DND-41 (cell line): ENCODE measurements at regions not wholly inside any gene's neighbourhood (a gene's known extent, or its start where the extent isn't known, plus 50 kb on each side); places are given as distances from the start of the nearest gene placed in this dataset.

Source experiments
- ATAC-seq: fragments of 200-7000 bp; cut with Tn5 transposase; 3 replicates; pipeline ENCODE4 v1.9.1; 2021; ENCODE audit warnings: low read depth; ENCODE audit not compliant: insufficient read depth
- DNase-seq: peaks from one replicate; pipeline ENCODE4 v3.0.0-alpha.2; 2020
- H2AFZ ChIP-seq: 2 replicates; pipeline ENCODE4 v1.6.0; 2012; ENCODE audit warnings: low read depth, low read length
- H3K27ac ChIP-seq: 2 replicates; pipeline ENCODE4 v1.5.1; 2012; ENCODE audit warnings: low read length, inconsistent platforms
- H3K27me3 ChIP-seq: fragments of 200-600 bp; sonication (generic); 2 replicates; pipeline ENCODE4 v1.6.0; 2012; ENCODE audit warnings: low read length, mild to moderate bottlenecking, inconsistent platforms; ENCODE audit not compliant: insufficient read depth, poor library complexity
- H3K36me3 ChIP-seq: 2 replicates; pipeline ENCODE4 v1.5.1; 2012; ENCODE audit warnings: low read length, inconsistent platforms; ENCODE audit not compliant: insufficient read depth
- H3K4me1 ChIP-seq: 2 replicates; pipeline ENCODE4 v1.5.1; 2012; ENCODE audit warnings: mild to moderate bottlenecking, low read length; ENCODE audit not compliant: insufficient read depth
- H3K4me2 ChIP-seq: 2 replicates; pipeline ENCODE4 v1.6.0; 2012; ENCODE audit warnings: mild to moderate bottlenecking, moderate library complexity, low read length, inconsistent platforms; ENCODE audit not compliant: insufficient read depth
- H3K4me3 ChIP-seq, 2 experiments: fragments of 200-600 bp in 1 of 2; shearing (Covaris generic) in 1 of 2; 2 replicates each; pipeline ENCODE4 v1.5.1; 2012 to 2016; ENCODE audit warnings: inconsistent platforms in 2 of 2, low read length in 2 of 2, mild to moderate bottlenecking in 2 of 2, low read depth in 1 of 2, moderate library complexity in 1 of 2
- H3K79me2 ChIP-seq: 2 replicates; pipeline ENCODE4 v1.6.0; 2012; ENCODE audit warnings: low read length, inconsistent platforms; ENCODE audit not compliant: insufficient read depth
- H3K9ac ChIP-seq: 2 replicates; pipeline ENCODE4 v1.6.0; 2012; ENCODE audit warnings: low read depth, mild to moderate bottlenecking, inconsistent platforms, low read length, moderate library complexity
- H3K9me3 ChIP-seq: 2 replicates; pipeline ENCODE4 v1.5.1; 2012; ENCODE audit warnings: low read length, moderate library complexity, mild to moderate bottlenecking, inconsistent platforms; ENCODE audit not compliant: insufficient read depth, severe bottlenecking
- H4K20me1 ChIP-seq: 2 replicates; pipeline ENCODE4 v1.6.0; 2012; ENCODE audit warnings: low read length; ENCODE audit not compliant: insufficient read depth
- EZH2 ChIP-seq: IDR thresholded peaks from 3 replicates; pipeline ENCODE4 v1.6.1; 2012; ENCODE audit warnings: borderline replicate concordance, low read depth, mild to moderate bottlenecking, moderate library complexity, low read length, inconsistent platforms; ENCODE audit not compliant: severe bottlenecking
- TF ChIP-seq, protein P1 (sequence below): IDR thresholded peaks from 2 replicates; pipeline ENCODE4 v1.5.1; 2012; ENCODE audit warnings: borderline replicate concordance, low read length, moderate library complexity, mild to moderate bottlenecking; ENCODE audit not compliant: poor library complexity, severe bottlenecking; ENCODE audit errors: extremely low read depth

DNA sequence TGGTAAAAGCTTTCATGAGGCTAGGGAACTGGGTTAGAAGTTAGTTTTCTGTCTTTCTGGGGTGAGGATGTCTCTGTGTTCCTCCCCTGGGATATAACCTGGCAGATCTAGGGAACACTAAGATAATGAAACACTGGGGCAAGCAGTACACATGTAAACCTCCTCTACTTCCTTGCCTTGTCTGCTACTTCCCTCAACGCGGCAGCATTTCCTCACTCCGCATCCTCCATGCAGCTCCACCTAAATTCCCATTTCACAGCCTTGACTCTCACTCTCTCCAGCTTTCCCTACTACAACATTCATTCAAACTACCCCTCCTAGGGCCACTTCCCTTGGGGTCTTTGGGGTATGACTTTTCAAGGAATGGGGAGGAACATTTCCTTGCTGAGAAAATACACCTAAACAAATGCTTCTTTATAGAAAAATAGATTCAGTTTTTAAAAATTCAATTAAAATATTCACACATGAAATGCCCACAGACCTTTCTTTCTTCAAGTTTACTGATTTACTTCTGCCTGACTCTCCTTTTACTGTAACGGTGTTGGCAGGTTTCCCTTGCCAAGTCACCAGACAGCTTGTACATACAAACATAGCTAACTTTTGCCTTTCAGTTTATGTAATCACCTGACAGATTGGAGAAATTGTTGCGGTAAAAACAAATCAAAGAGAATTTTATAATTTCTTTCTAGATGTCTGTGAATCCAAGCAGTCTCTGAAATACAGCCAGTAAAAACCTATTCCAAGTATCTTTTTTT, 90.1 kb downstream of the TNFSF18 start:
- Histone ChIP-seq H3K9me3 (peaks cover 4% of the 10 kb centered on the region), H2AFZ (no peak overlapping the region), H3K4me1 (no peaks in the 10 kb centered on the region), H3K79me2 (no peaks in the 10 kb centered on the region), H3K27ac (no peak overlapping the region), H3K4me2 (no peak overlapping the region), H3K27me3 (no peaks in the 10 kb centered on the region), H3K36me3 (no peaks in the 10 kb centered on the region), H4K20me1 (no peaks in the 10 kb centered on the region), H3K4me3 (no peak overlapping the region), H3K9ac (no peak overlapping the region)
- DNase-seq (no peak), ATAC-seq (no peak)
- TF ChIP-seq EZH2: no peak
- TF ChIP-seq, protein P1, sequence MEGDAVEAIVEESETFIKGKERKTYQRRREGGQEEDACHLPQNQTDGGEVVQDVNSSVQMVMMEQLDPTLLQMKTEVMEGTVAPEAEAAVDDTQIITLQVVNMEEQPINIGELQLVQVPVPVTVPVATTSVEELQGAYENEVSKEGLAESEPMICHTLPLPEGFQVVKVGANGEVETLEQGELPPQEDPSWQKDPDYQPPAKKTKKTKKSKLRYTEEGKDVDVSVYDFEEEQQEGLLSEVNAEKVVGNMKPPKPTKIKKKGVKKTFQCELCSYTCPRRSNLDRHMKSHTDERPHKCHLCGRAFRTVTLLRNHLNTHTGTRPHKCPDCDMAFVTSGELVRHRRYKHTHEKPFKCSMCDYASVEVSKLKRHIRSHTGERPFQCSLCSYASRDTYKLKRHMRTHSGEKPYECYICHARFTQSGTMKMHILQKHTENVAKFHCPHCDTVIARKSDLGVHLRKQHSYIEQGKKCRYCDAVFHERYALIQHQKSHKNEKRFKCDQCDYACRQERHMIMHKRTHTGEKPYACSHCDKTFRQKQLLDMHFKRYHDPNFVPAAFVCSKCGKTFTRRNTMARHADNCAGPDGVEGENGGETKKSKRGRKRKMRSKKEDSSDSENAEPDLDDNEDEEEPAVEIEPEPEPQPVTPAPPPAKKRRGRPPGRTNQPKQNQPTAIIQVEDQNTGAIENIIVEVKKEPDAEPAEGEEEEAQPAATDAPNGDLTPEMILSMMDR: no peak

DNA sequence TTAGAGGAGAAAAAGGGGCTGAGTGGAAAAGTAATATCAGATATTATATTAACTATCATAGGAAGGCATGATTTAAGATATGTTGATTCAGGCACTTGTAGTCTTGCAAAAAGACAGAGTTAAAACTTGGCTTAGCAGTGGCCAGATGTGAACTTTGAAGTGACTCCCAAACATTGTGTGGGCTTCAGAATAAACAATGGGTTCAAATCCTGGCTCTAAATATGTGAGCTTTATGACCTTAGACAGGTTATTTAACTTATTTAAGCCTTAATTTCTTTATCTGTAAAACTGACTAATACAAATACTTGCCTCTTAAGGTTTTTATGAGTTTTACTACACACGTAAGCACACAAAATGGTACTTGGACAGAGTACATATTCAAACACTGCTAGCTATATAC, 85.9 kb downstream of the TNFSF18 start:
- Histone ChIP-seq H3K36me3 (no peaks in the 10 kb centered on the region), H2AFZ (no peak overlapping the region), H3K27me3 (no peaks in the 10 kb centered on the region), H3K4me2 (no peak overlapping the region), H3K9ac (no peak overlapping the region), H3K79me2 (no peaks in the 10 kb centered on the region), H3K4me3 (no peak overlapping the region), H3K4me1 (no peaks in the 10 kb centered on the region), H3K27ac (no peak overlapping the region), H3K9me3 (peaks cover 4% of the 10 kb centered on the region), H4K20me1 (no peaks in the 10 kb centered on the region)
- no peak for DNase-seq
- ATAC-seq: no peak
- TF ChIP-seq, protein P1: no peak
- no peak for TF ChIP-seq EZH2

DNA sequence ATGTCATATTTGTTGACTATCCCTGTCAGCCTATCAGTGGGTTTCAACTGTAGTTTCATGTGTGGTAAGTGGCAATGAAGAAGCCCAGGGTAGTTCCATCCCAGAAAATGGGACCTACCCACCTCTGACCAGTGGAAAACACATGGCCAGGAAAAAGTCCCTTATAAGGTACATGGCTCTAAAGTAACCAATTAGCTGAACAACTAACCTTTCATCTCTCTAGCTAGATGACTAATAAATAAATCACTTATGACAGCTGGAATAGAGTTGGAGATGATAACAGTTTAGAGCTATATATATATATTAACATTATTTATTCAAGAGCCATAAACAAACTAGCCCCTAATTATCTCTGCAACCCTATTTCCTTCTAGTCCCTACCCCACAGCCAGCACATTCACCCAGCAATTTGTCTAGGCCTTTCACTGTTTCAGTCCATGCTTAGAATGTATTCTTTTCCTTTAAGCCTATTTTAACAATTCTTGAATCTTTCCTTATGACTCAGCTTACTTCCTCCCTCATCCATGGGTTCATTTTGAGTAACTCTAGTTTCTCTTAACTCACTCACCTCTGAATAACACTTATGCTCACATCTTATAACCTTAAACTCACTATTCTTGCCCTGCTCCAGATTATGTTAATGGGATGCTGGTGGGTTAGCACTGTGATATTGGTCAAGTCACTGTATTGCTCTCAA, 83.7 kb downstream of the TNFSF18 start:
- Histone ChIP-seq H3K27me3 (no peaks in the 10 kb centered on the region), H3K4me1 (no peaks in the 10 kb centered on the region), H2AFZ (no peak overlapping the region), H3K9ac (no peak overlapping the region), H3K4me3 (no peak overlapping the region), H3K9me3 (peaks cover 4% of the 10 kb centered on the region), H3K4me2 (no peak overlapping the region), H4K20me1 (no peaks in the 10 kb centered on the region), H3K79me2 (no peaks in the 10 kb centered on the region), H3K36me3 (no peaks in the 10 kb centered on the region), H3K27ac (no peak overlapping the region)
- ATAC-seq (no peak), DNase-seq (no peak)
- no peak for TF ChIP-seq EZH2
- TF ChIP-seq, protein P1: no peak
